Neural cell (in vitro differentiated cells): ENCODE measurements at regions not wholly inside any gene's neighbourhood (a gene's known extent, or its start where the extent isn't known, plus 50 kb on each side); places are given as distances from the start of the nearest gene placed in this dataset.

Source experiments
- EP300 ChIP-seq: fragments of 450-650 bp; conservative IDR thresholded peaks from 2 replicates; pipeline ENCODE4 v1.6.1; 2014; ENCODE audit warnings: antibody characterized with exemption, mild to moderate bottlenecking, moderate library complexity; ENCODE audit not compliant: poor library complexity, severe bottlenecking
- EZH2 ChIP-seq: fragments of 200-600, 300-800 bp; shearing (Covaris generic), sonication (generic); IDR thresholded peaks from 2 replicates; pipeline ENCODE4 v1.6.1; 2014; ENCODE audit warnings: antibody characterized with exemption, low read length, borderline replicate concordance, mild to moderate bottlenecking; ENCODE audit not compliant: insufficient read depth, poor library complexity, severe bottlenecking
- RAD21 ChIP-seq: fragments of 450-650 bp; conservative IDR thresholded peaks from 2 replicates; pipeline ENCODE4 v1.6.1; 2014; ENCODE audit warnings: antibody characterized with exemption, mild to moderate bottlenecking, moderate library complexity
- SMC3 ChIP-seq: fragments of 450-650 bp; conservative IDR thresholded peaks from 2 replicates; pipeline ENCODE4 v1.6.1; 2014; ENCODE audit warnings: antibody characterized with exemption, mild to moderate bottlenecking, moderate library complexity; ENCODE audit not compliant: poor library complexity
- TAF1 ChIP-seq: IDR thresholded peaks from 2 replicates; pipeline ENCODE4 v1.6.1; 2012; ENCODE audit warnings: low read depth
- TF ChIP-seq, protein P1 (sequence below): fragments of 450-650 bp; IDR thresholded peaks from 2 replicates; pipeline ENCODE4 v1.5.1; 2014; ENCODE audit warnings: antibody characterized with exemption, mild to moderate bottlenecking, moderate library complexity; ENCODE audit not compliant: poor library complexity, severe bottlenecking
- TF ChIP-seq, protein P2 (sequence below): IDR thresholded peaks from 2 replicates; pipeline ENCODE4 v1.6.1; 2012; ENCODE audit warnings: borderline replicate concordance

DNA sequence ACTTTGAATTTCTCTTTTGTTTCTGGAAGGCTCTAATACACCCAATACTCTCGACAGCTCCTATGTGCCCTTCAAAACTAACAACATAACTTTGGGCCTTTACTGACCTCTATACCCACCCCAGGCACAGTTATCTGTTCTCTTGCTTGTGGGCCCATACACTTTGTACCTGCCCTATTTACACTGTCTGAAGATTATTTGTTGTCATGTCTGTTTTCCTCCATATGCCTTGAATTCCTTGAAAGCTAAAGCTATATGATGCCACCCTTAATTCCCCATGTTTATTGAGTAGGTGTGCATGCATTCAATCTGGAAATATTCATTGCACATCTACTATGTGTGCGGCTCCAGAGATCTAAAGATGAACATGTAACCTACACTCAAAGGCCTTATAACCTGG, 267.6 kb downstream of the PLPP3 start:
- TF ChIP-seq, protein P1, sequence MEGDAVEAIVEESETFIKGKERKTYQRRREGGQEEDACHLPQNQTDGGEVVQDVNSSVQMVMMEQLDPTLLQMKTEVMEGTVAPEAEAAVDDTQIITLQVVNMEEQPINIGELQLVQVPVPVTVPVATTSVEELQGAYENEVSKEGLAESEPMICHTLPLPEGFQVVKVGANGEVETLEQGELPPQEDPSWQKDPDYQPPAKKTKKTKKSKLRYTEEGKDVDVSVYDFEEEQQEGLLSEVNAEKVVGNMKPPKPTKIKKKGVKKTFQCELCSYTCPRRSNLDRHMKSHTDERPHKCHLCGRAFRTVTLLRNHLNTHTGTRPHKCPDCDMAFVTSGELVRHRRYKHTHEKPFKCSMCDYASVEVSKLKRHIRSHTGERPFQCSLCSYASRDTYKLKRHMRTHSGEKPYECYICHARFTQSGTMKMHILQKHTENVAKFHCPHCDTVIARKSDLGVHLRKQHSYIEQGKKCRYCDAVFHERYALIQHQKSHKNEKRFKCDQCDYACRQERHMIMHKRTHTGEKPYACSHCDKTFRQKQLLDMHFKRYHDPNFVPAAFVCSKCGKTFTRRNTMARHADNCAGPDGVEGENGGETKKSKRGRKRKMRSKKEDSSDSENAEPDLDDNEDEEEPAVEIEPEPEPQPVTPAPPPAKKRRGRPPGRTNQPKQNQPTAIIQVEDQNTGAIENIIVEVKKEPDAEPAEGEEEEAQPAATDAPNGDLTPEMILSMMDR: no peak
- no peak for TF ChIP-seq EZH2
- TF ChIP-seq, protein P2, sequence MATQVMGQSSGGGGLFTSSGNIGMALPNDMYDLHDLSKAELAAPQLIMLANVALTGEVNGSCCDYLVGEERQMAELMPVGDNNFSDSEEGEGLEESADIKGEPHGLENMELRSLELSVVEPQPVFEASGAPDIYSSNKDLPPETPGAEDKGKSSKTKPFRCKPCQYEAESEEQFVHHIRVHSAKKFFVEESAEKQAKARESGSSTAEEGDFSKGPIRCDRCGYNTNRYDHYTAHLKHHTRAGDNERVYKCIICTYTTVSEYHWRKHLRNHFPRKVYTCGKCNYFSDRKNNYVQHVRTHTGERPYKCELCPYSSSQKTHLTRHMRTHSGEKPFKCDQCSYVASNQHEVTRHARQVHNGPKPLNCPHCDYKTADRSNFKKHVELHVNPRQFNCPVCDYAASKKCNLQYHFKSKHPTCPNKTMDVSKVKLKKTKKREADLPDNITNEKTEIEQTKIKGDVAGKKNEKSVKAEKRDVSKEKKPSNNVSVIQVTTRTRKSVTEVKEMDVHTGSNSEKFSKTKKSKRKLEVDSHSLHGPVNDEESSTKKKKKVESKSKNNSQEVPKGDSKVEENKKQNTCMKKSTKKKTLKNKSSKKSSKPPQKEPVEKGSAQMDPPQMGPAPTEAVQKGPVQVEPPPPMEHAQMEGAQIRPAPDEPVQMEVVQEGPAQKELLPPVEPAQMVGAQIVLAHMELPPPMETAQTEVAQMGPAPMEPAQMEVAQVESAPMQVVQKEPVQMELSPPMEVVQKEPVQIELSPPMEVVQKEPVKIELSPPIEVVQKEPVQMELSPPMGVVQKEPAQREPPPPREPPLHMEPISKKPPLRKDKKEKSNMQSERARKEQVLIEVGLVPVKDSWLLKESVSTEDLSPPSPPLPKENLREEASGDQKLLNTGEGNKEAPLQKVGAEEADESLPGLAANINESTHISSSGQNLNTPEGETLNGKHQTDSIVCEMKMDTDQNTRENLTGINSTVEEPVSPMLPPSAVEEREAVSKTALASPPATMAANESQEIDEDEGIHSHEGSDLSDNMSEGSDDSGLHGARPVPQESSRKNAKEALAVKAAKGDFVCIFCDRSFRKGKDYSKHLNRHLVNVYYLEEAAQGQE: no peak
- TF ChIP-seq SMC3: no peak
- no peak for TF ChIP-seq RAD21
- no peak for TF ChIP-seq TAF1
- TF ChIP-seq EP300: no peak
